IPS-NIHi11 (cell line): ENCODE measurements at regions not wholly inside any gene's neighbourhood (a gene's known extent, or its start where the extent isn't known, plus 50 kb on each side); places are given as distances from the start of the nearest gene placed in this dataset.
A peak's percentile ranks its signal among the peaks of the same experiment; 100 is the strongest.

Experiments used
- DNase-seq: peaks from one replicate; pipeline ENCODE4 v3.0.0; 2012; ENCODE audit warnings: mixed read lengths, low spot score

GRCh38 chr6:128666405-128666804, 146.0 kb upstream of the PTPRK start:
- no peak for DNase-seq

GRCh38 chr6:128663238-128663637, 142.8 kb upstream of the PTPRK start:
- no peak for DNase-seq

GRCh38 chr6:128659878-128660622, 139.7 kb upstream of the PTPRK start:
- no peak for DNase-seq

- no peak for DNase-seq
Observed at GRCh38 chr6:128659276-128659675, 138.9 kb upstream of the PTPRK start.

- DNase-seq: no peak
Observed at GRCh38 chr6:128657181-128657580, 136.8 kb upstream of the PTPRK start.

GRCh38 chr6:128655978-128656498, 135.6 kb upstream of the PTPRK start:
- peak; percentile 9 for DNase-seq

GRCh38 chr6:128648022-128648598, 127.7 kb upstream of the PTPRK start:
- no peak for DNase-seq

- no peak for DNase-seq
Observed at GRCh38 chr6:128642132-128642531, 121.7 kb upstream of the PTPRK start.

GRCh38 chr6:128641703-128642102, 121.3 kb upstream of the PTPRK start:
- DNase-seq: no peak

- no peak for DNase-seq
Observed at GRCh38 chr6:128638817-128639216, 118.4 kb upstream of the PTPRK start.

GRCh38 chr6:128635219-128635618, 114.8 kb upstream of the PTPRK start:
- no peak for DNase-seq

- no peak for DNase-seq
Observed at GRCh38 chr6:128632131-128632530, 111.7 kb upstream of the PTPRK start.

GRCh38 chr6:128631031-128631430, 110.6 kb upstream of the PTPRK start:
- DNase-seq: no peak

- no peak for DNase-seq
Observed at GRCh38 chr6:128630213-128630612, 109.8 kb upstream of the PTPRK start.

GRCh38 chr6:128617285-128617684, 96.9 kb upstream of the PTPRK start:
- DNase-seq: no peak

GRCh38 chr6:128616342-128616741, 95.9 kb upstream of the PTPRK start:
- DNase-seq: no peak

- DNase-seq: no peak
Observed at GRCh38 chr6:128606611-128607010, 86.2 kb upstream of the PTPRK start.

GRCh38 chr6:128605961-128606360, 85.6 kb upstream of the PTPRK start:
- no peak for DNase-seq

GRCh38 chr6:128601060-128601459, 80.7 kb upstream of the PTPRK start:
- no peak for DNase-seq

GRCh38 chr6:128600397-128600951, 80.1 kb upstream of the PTPRK start:
- no peak for DNase-seq

- no peak for DNase-seq
Observed at GRCh38 chr6:128599036-128599435, 78.6 kb upstream of the PTPRK start.

- DNase-seq: no peak
Observed at GRCh38 chr6:128598571-128598970, 78.2 kb upstream of the PTPRK start.

- DNase-seq: no peak
Observed at GRCh38 chr6:128597956-128598355, 77.6 kb upstream of the PTPRK start.
